Middle frontal gyrus (tissue), 1 donor: ENCODE measurements at regions not wholly inside any gene's neighbourhood (a gene's known extent, or its start where the extent isn't known, plus 50 kb on each side); places are given as distances from the start of the nearest gene placed in this dataset.
"Not testable (repeated sequence)": the region's sequence is repeated elsewhere in the genome, so short reads cannot be mapped to it uniquely, and the experiment has no call there.

Experiments used
- DNase-seq: peaks from one replicate; pipeline ENCODE4 v3.0.0-alpha.2; 2015; ENCODE audit warnings: low spot score; ENCODE audit errors: extremely low spot score

GRCh38 chr20:26373066-26373465, 676.4 kb upstream of the ZNF337 start:
- not testable (repeated sequence) for DNase-seq

GRCh38 chr20:26354511-26354910, 657.9 kb upstream of the ZNF337 start:
- no peak for DNase-seq

- DNase-seq: no peak
These were observed 650.7 kb upstream of the ZNF337 start for GRCh38 chr20:26347396-26347795.

GRCh38 chr20:26340460-26341065, 643.9 kb upstream of the ZNF337 start:
- DNase-seq: not testable (repeated sequence)

- DNase-seq: no peak
These were observed 627.5 kb upstream of the ZNF337 start for GRCh38 chr20:26324177-26324576.

DNA sequence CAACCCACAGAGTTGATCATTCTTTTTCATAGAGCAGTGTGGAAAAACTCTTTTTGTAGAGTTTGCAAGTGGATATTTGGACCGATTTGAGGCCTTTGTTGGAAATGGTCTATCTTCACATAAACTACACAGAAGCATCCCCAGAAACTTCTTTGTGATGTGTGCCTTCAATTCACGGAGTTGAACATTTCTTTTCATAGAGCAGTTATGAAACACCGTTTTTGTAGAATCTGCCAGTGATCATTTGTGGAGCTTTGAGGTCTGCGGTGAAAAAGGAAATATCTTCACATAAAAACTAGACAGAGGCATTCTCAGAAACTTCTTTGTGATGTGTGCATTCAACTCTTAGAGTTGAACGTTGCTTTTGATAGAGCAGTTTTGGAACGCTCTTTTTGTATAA, 618.4 kb upstream of the ZNF337 start:
- DNase-seq: no peak

DNA sequence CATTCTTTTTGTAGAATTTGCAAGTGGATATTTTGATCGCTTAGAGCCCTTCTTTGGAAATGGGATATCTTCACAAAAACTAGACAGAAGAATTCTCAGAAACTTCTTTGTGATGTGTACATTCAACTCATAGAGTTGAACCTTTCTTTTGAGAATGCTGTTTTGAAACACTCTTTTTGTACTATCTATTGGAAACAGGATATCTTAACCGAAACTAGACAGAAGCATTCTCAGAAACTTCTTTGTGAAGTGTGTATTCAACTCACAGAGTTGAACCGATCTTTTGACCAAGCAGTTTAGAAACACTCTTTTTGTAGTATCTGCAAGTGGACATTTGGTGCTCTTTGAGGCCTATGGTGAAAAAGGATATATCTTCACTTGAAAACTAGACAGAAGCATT, 613.1 kb upstream of the ZNF337 start:
- not testable (repeated sequence) for DNase-seq

GRCh38 chr20:26308961-26309360, 612.3 kb upstream of the ZNF337 start:
- DNase-seq: no peak

- no peak for DNase-seq
These were observed 598.4 kb upstream of the ZNF337 start for GRCh38 chr20:26295006-26295405.

GRCh38 chr20:26288379-26289061, 591.9 kb upstream of the ZNF337 start:
- DNase-seq: not testable (repeated sequence)

DNA sequence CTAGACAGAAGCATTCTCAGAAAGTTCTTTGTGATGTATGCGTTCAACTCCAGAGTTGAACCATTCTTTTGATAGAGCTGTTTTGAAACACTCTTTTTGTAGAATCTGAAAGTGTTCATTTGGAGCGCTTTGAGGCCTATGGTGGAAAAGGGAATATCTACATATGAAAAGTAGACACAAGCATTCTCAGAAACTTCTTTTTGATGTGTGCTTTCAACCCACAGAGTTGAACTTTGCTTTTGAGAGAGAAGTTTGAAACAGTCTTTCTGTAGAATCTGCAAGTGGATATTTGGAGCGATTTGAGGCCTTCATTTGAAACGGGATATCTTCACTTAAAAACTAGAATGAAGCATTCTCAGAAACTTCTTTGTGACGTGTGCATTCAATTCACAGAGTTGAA, 582.6 kb upstream of the ZNF337 start:
- no peak for DNase-seq

- DNase-seq: no peak
These were observed 580.7 kb upstream of the ZNF337 start for GRCh38 chr20:26277339-26277738.

GRCh38 chr20:26276554-26277210, 580.0 kb upstream of the ZNF337 start:
- DNase-seq: no peak

- not testable (repeated sequence) for DNase-seq
These were observed 572.1 kb upstream of the ZNF337 start for GRCh38 chr20:26268762-26269161.

GRCh38 chr20:26260925-26261324, 564.3 kb upstream of the ZNF337 start:
- not testable (repeated sequence) for DNase-seq

GRCh38 chr20:26252311-26252975, 555.8 kb upstream of the ZNF337 start:
- not testable (repeated sequence) for DNase-seq

GRCh38 chr20:26251376-26251775, 554.7 kb upstream of the ZNF337 start:
- not testable (repeated sequence) for DNase-seq

GRCh38 chr20:26250249-26251114, 553.8 kb upstream of the ZNF337 start:
- DNase-seq: not testable (repeated sequence)

- no peak for DNase-seq
These were observed 547.1 kb upstream of the ZNF337 start for GRCh38 chr20:26243731-26244130.

- DNase-seq: not testable (repeated sequence)
These were observed 524.0 kb upstream of the ZNF337 start for GRCh38 chr20:26220609-26221008.

- not testable (repeated sequence) for DNase-seq
These were observed 522.9 kb upstream of the ZNF337 start for GRCh38 chr20:26219546-26219945.
